Gastrocnemius medialis (tissue), 4 donors: ENCODE measurements at regions not wholly inside any gene's neighbourhood (a gene's known extent, or its start where the extent isn't known, plus 50 kb on each side); places are given as distances from the start of the nearest gene placed in this dataset.

Source experiments
- CTCF ChIP-seq, 5 experiments: fragments of 450-650 bp in 3 of 5; fragments of 200-600 bp in 2 of 5; sonication (generic) in 2 of 5; IDR thresholded peaks in 4 of 5; conservative IDR thresholded peaks in 1 of 5; 1 replicate in 4 of 5; 2 replicates in 1 of 5; pipeline ENCODE4 v1.5.1; 2016 to 2019; ENCODE audit warnings: antibody characterized with exemption in 5 of 5, mild to moderate bottlenecking in 3 of 5, moderate library complexity in 3 of 5
- POLR2A ChIP-seq, 2 donors: fragments of 450-650 bp; IDR thresholded peaks; one replicate each; pipeline ENCODE4 v1.6.1; 2017; ENCODE audit warnings: antibody characterized with exemption in 2 of 2, mild to moderate bottlenecking in 2 of 2, moderate library complexity in 2 of 2

- TF ChIP-seq CTCF (IDR thresholded peaks at IDR 0.05 in 4 of 5, conservative IDR thresholded peaks at IDR 0.05 in 1 of 5) (no peak), POLR2A (IDR thresholded peaks at IDR 0.05) (no peak)
Observed at GRCh38 chr10:128851726-128852125, 615.3 kb upstream of the MGMT start.
